Endothelial cell (in vitro differentiated cells): ENCODE measurements at regions not wholly inside any gene's neighbourhood (a gene's known extent, or its start where the extent isn't known, plus 50 kb on each side); places are given as distances from the start of the nearest gene placed in this dataset.

ENCODE experiments used
- DNase-seq: peaks from one replicate; pipeline ENCODE4 v3.0.0; 2021; ENCODE audit warnings: low spot score
- H3K27ac Mint-ChIP-seq: one replicate; pipeline ENCODE4 v1.8.0; 2021; ENCODE audit warnings: mixed read lengths, inconsistent platforms; ENCODE audit not compliant: unreplicated experiment
- H3K27me3 Mint-ChIP-seq: one replicate; pipeline ENCODE4 v1.8.0; 2021; ENCODE audit warnings: mild to moderate bottlenecking, moderate library complexity, mixed read lengths, inconsistent platforms; ENCODE audit not compliant: unreplicated experiment
- H3K36me3 Mint-ChIP-seq: one replicate; pipeline ENCODE4 v1.8.0; 2021; ENCODE audit warnings: mild to moderate bottlenecking, low read depth, mixed read lengths, inconsistent platforms; ENCODE audit not compliant: unreplicated experiment
- H3K4me1 Mint-ChIP-seq: one replicate; pipeline ENCODE4 v1.8.0; 2021; ENCODE audit warnings: mild to moderate bottlenecking, mixed read lengths, inconsistent platforms; ENCODE audit not compliant: unreplicated experiment
- H3K4me3 Mint-ChIP-seq: one replicate; pipeline ENCODE4 v1.8.0; 2021; ENCODE audit warnings: mild to moderate bottlenecking, mixed read lengths, inconsistent platforms; ENCODE audit not compliant: unreplicated experiment
- H3K9me3 Mint-ChIP-seq: one replicate; pipeline ENCODE4 v1.8.0; 2021; ENCODE audit warnings: mixed read lengths, inconsistent platforms; ENCODE audit not compliant: unreplicated experiment
- CTCF ChIP-seq: fragments of 200-600 bp; sonication (generic); IDR thresholded peaks from one replicate; pipeline ENCODE4 v1.5.0; 2021; ENCODE audit warnings: antibody characterized with exemption; ENCODE audit not compliant: unreplicated experiment

DNA sequence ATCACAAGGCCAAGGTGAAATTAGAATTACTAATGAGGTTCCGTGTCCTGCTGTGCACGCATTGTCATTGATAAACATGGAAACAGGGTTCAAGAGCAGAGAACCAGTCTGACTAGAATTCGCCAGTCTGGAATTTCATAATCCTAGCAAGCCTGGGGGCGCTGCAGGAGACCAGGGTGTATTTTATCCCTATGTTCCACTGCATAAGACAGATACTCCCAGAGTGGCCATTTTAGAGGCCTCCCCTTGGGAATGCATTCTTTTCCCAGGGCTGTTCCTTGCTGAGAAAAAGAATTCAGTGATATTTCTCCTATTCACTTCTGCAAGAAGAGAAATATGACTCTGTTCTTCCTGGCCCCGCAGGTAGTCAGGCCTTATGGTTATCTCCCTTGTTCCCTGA lies 1387.7 kb downstream of the MAT2B start:
- Mint-ChIP-seq H3K36me3 (no peaks in the 10 kb centered on the region), H3K9me3 (no peaks in the 10 kb centered on the region), H3K27ac (no peak overlapping the region), H3K4me1 (no peaks in the 10 kb centered on the region), H3K4me3 (no peak overlapping the region), H3K27me3 (no peaks in the 10 kb centered on the region)
- TF ChIP-seq CTCF, result no peak
- no peak for DNase-seq

- H3K27me3 Mint-ChIP-seq, result no peaks in the 10 kb centered on the region
- H3K36me3 Mint-ChIP-seq, result no peaks in the 10 kb centered on the region
- H3K9me3 Mint-ChIP-seq, result no peaks in the 10 kb centered on the region
- no peak overlapping the region for H3K4me3 Mint-ChIP-seq
- no peak for DNase-seq
- no peak for TF ChIP-seq CTCF
- no peaks in the 10 kb centered on the region for H3K4me1 Mint-ChIP-seq
- H3K27ac Mint-ChIP-seq, result no peak overlapping the region
These were observed 1393.3 kb downstream of the MAT2B start for GRCh38 chr5:164898705-164899104.

- no peaks in the 10 kb centered on the region for H3K9me3 Mint-ChIP-seq
- no peak for TF ChIP-seq CTCF
- H3K4me3 Mint-ChIP-seq, result no peak overlapping the region
- no peaks in the 10 kb centered on the region for H3K36me3 Mint-ChIP-seq
- H3K27ac Mint-ChIP-seq, result no peak overlapping the region
- no peaks in the 10 kb centered on the region for H3K4me1 Mint-ChIP-seq
- no peak for DNase-seq
- peaks cover 1% of the 10 kb centered on the region for H3K27me3 Mint-ChIP-seq
These were observed 1404.3 kb downstream of the MAT2B start for GRCh38 chr5:164909673-164910072.

DNA sequence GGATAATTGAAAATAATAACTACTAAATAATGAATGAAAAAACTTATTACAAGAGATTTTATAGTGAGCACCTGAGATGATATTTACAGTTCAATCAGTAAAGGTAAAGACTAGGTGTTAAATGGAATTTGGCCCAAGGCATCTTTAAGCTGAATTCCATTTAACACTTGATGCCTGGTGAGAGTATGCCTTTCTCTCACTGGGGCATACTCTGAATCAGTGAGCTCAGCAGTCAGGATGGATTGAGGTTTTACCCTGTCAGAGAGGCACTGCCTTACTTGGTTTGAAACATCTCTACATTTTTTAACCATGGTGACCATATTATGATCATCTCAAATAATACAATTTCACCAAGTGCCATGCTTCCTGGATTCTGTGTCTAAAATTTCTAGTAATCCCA lies 1416.3 kb downstream of the MAT2B start:
- Mint-ChIP-seq H3K9me3 (no peaks in the 10 kb centered on the region), H3K4me3 (no peak overlapping the region), H3K27ac (no peak overlapping the region), H3K36me3 (no peaks in the 10 kb centered on the region), H3K27me3 (no peaks in the 10 kb centered on the region), H3K4me1 (no peaks in the 10 kb centered on the region)
- no peak for DNase-seq
- TF ChIP-seq CTCF, result no peak

- no peak for TF ChIP-seq CTCF
- Mint-ChIP-seq H3K27me3 (no peaks in the 10 kb centered on the region), H3K9me3 (no peaks in the 10 kb centered on the region), H3K4me3 (no peak overlapping the region), H3K4me1 (no peaks in the 10 kb centered on the region), H3K27ac (no peak overlapping the region), H3K36me3 (no peaks in the 10 kb centered on the region)
- DNase-seq, result no peak
These were observed 1428.6 kb downstream of the MAT2B start for GRCh38 chr5:164934039-164934438.
